RPMI7951 (cell line): ENCODE measurements at regions not wholly inside any gene's neighbourhood (a gene's known extent, or its start where the extent isn't known, plus 50 kb on each side); places are given as distances from the start of the nearest gene placed in this dataset.
"Not testable (repeated sequence)": the region's sequence is repeated elsewhere in the genome, so short reads cannot be mapped to it uniquely, and the experiment has no call there.

Experiments
- DNase-seq: peaks from one replicate; pipeline ENCODE4 v3.0.0-alpha.2; 2012; ENCODE audit warnings: low read depth

DNA sequence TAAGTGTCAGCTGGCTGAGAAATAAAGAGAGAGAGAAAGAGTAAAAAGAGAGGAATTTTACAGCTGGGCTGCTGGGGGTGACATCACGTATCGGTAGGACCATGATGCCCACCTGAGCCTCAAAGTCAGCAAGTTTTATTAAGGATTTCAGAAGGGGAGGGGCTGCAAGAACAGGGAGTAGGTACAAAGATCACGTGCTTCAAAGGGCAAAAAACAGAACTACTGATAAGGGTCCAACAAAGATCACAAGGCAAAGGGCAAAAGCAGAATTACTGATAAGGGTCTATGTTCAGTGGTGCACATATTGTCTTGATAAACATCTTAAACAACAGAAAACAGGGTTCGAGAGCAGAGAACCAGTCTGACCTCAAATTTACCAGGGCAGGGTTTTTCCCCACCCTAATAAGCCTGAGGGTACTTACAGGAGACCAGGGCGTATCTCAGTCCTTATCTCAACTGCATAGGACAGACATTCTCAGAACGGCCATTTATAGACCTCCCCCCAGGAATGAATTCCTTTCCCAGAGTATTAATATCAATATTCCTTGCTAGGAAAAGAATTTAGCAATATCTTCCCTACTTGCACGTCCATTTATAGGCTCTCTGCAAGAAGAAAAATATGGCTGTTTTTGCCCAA, 128.3 kb upstream of the PZP start:
- DNase-seq: not testable (repeated sequence)

DNA sequence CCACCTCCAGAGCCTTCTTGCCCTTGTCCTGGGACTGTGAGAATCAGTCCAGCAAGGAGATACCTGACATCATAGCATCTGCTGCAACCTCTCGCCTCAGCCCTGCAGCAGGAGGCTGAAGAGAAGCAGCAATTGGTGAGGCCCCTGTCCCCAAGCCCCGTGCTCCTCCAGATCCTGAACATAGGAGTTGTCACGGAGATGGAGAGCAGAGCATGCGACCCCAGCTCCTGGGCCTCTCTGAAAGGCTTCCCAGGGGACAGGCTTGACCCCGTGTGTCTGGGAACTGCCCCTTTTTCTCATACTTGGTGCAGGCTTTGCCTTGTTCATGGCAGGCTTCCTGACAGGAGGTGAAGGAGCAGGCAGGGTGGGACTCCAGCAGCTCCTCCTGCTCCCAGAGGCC, 127.7 kb upstream of the PZP start:
- DNase-seq: no peak

DNA sequence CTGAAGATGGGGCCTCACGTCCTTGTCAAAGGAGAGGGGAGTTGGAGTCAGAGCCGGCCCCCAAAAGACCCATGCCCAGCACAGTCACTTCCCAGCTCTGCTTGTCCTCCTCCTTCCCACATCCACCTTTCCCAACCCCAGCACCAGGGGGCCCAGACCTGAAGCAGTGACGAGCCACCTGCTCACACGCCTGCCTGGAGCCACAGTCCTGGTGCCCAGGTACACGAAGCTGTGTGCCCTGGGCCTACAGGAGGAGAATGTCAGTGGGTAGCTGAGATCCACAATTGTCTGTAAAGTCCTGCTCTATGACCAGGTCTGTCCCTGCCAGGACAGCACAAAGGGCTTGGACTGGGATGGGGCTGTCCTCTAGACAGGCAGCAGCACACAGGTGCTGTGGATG, 126.8 kb upstream of the PZP start:
- DNase-seq: no peak

DNA sequence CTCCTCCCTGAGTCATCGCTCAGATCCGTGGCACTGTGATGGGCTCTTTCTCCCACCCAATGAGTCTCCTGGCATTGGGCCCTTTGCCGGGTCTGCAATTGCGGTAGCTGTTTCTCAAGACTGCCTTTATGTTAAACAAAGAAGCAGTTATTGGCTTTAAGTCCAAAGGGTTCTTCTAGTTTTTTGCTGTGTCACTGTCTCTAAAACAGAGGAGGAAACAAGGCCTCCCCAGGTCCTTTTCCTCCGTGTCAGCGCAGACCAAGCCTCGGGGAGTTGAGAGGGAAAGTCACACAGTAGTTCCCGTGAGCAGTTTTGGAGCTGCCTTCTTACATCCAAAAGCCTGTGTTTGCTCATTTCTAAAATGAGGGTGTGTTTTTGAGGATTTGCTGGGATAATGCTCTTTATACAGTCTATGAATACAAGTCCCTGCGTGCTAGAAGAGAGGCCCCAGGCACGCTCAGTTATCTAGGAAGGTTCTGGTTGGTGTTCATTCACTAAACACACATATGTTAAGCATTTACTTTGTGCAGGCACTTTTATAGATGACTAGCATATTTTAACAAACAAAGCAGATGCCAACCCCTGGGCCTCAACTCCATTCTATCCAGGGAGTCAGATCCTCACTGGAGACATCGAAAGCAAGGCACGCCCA, 126.0 kb upstream of the PZP start:
- DNase-seq: peak; percentile 62

DNA sequence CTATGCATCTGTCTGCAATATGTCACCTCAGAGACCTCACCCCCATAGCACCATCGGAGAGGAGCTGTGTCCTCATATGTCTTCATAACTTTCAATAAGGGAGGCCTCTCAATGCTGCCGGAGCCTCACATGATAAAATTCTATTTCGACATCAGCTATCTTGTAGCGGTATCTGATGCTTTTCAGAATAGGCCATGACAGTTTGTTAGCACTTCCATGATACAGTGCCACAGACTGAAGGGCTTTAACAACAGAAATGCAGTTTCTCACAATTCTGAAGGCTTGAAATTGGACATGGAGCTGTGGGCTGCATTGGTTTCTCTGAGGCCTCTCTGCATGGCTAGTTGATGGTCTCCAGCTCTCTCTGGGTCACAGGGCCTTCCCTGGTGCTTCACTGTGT, 125.0 kb upstream of the PZP start:
- no peak for DNase-seq

DNA sequence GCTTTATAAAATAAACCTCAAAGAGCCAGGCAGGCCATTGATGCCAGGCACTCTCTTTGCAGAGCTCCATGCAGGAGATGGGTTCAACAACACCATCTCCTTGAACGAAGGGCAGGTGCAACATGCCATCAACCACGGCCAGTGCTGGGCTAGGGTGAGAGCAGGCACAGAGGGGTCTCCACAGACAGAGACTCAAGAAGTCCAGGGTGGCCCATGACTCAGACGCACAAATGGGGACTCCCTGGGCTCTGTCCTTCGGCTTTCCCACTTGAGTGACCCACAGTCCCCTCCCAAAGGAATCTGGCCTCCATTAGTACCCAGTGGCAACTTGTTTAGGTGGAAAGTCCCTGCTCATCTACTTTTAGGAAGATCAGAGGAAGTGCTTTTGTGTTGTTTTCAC, 124.4 kb upstream of the PZP start:
- DNase-seq: no peak

DNA sequence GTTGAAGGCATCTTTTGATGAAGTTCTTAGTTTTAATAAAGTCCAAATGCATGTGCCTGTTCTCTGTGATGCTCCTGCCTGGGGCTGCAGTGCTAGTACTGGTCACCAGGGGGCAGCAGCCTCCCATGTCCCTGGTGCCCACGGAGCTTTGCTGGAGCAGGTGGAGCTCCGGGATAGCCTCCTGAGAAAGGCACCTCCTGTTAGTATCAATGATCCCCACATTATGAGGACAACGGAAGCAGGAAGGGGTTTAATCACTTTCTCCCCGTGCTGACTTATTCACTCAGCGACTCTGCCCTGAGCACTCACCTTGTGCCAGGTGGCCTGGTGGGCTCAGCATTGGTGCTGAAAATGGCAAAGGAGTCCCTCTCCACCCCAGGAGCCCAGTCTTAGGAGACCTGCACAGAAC, 123.0 kb upstream of the PZP start:
- peak; percentile 41 for DNase-seq

DNA sequence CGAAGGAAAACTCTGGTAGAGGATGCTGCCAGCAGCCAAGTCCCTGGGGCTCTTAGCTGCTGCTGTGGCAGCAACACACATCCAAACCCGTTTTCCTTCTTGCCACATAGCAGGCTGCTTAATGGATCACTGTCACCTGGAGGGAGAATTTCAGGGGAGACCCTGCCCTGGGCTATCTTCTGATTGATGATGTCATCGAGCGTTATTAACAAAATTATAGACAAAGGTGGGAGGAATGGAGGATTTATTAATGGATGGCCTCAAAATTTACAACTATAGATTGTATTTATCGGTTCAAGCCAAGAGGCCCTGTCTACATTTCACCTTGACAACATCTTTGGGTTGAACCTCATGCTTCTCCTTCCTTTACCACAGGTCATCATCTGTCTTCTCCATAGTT, 120.8 kb upstream of the PZP start:
- DNase-seq: no peak

DNA sequence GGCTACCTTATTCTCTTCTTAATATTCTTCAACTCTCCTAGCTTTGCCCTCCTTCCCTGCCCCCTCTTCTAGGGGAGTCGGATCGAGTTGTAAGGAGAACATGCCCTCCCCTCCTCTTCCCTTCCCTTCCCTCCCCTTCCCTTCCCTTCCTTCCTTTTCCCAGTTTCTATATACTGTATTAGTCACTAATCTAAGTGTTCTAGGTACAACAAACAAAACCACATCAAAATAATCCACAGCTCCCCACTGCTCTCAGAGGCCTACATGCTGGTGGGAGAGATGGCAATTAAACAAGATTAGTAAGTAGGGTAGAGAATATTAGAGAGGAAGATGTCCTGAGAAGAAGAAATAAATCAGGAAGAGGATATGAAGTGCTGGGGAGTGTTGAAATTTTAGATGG, 119.9 kb upstream of the PZP start:
- DNase-seq: no peak

DNA sequence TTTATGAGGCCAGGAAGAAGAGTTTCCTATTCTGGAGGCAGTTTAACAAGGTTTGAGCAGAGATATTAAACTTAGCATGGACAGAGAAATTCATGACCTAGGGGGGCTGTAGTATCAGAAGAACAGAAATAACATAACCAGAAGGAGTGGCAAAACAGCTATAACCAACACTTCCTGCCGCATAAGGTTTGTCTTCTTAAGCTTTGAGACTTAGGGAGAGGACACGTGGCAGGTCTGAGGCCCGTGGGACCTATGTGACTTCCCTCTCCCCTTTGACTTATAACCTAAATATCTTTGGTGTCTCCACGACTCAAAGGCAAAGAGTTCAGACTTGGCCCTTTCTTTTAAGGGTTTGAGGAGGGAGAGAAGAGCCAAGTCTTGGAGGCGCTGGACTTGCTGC, 119.1 kb upstream of the PZP start:
- DNase-seq: no peak

DNA sequence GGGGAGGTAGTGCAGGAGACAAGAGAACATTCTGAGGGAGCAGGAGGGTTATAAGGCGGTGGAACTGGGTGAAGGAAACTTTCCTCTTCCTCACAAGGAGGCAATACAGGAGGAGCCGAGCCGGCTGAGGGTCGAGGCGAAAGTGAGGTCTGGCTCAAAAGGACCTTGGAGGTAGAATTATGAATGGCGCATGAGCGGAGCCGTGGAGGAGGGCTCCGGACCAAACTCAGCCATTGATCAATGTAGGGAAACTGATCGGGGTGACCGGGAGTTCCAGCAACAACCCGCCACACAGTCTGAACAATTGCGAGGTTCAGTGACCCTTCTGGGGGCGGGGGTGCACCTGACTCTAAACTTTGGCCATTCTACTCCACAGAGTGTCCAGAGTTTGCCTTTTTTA, 118.7 kb upstream of the PZP start:
- not testable (repeated sequence) for DNase-seq

DNA sequence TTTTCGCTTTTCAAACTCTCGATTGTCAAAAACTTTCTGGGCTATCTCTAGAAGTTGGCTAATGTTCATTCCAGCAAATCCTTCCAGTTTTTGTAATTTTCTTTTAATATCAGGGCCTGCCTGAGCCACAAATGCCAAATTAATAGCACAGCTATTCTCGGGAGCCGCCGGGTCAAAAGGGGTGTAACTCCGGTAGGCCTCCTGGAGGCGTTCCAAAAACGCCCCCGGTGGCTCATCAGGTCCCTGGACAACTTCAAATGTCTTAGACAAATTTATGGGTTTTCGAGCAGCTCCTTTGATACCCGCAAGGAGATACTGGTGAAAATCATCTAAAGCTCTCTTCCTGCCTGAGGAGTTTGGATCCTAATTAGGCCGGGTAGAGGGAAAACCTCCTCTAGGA, 117.9 kb upstream of the PZP start:
- no peak for DNase-seq

DNA sequence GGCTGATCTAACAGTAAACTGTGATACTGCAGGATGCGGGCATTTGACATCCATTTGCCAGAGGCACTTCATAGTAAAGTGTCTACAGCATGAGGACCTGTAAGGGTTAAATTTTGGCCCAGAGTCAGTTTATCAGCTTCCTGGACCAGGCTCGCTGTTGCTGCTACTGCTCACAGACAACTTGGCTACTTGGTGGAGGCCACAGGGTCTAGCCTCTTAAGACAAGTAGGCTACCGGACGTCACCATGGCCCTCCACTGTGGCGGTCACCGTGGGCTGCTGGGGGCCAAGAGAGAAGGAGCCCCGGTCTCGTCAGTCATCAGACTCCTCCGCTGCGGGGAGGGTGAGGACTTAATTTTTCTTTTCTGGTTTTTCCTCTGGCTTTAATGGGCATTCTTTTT, 117.3 kb upstream of the PZP start:
- DNase-seq: no peak

DNA sequence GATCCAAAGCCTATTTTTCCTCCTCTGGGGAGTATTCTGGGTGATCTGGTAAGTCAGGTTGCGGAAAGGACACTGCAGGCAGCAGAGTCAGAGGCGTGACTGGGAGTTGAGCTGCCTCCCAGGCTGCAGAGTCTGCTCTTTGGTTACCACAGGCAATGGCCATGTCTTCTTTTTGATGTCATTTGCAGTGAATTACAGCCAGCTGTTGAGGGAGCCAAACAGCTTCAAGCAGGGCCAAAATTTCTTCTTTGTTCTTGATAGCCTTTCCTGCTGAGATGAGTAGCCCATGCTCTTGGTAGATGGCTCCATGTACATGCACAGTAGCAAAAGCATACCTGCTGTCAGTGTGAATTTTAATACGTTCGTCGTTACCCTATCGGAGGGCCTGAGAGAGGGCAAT, 116.6 kb upstream of the PZP start:
- DNase-seq: no peak

DNA sequence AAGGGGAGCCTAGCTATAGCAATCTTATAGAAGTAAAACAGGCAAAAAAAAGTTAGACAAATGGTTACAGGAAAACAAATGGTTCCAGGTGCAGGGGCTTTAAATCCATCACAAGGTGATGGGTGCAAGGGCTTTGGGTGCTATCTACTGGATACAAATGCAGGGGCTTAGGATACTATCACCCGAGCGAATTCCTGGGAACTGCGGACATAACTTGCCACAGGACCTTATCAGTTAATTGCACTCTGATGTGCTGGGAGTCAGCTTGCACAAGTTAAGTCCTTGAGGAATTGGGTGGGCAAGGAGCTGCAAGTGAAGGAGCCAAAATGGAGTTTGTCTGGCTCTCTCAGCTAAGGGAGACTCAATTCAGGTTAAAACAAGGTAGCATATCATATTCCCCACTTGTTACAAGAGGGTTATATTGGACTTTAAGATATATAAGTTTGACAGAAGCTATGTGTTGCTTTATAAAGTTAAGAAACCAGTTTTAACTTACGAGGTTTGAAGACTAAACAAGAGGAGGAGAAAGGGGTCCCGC, 115.0 kb upstream of the PZP start:
- no peak for DNase-seq

DNA sequence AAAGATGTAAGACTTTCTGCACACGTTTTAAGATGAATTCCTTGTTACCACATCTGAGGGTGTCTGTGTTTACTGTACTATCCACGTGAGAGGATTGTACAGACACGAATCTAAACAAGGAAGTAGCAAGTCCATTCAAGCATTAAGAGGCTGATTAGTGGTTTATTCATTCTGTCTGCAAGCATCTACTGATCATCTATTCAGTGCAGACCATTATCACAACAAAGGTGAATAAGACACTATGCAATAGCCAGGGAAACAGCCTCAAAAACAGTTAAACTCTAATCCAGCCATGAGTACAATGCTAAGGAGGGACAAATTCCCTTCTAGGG, 111.6 kb upstream of the PZP start:
- no peak for DNase-seq

DNA sequence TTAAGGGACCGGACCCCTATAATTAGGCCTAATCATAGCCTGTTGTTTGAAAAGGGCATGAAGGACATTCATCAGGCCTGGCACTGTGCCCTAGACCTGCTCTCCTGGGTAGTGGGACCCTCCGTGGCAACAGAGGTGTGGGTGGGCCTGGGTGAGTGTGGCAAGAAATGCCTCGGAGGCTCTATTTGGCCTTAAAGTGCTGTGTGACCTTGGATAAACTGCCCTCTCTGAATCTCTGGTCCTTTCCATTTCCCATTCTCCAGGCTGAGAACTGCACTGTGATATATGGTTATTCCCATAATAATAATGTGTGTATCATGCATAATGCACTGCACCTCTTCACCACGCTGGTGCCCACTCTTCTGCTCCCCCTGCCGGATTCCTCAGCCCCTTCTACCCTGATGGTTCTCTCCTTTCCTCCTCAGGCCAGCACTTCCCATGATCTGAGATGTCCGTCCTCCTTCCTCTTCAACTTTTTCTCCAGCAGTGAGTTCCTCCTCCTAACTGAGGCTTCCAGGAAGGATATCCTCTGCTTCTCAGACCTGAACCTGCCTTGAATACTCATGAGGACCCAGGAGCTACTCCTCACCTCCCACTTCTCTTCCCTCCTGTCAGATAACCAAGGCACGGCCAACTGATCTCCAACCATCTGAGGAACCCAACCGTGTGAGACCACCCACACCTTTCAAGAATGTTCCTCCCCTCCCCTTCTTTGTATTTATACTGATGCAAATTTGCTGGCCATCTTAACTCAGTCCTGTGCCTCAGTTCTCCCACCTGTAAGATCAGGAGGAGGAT, 111.0 kb upstream of the PZP start:
- DNase-seq: no peak

DNA sequence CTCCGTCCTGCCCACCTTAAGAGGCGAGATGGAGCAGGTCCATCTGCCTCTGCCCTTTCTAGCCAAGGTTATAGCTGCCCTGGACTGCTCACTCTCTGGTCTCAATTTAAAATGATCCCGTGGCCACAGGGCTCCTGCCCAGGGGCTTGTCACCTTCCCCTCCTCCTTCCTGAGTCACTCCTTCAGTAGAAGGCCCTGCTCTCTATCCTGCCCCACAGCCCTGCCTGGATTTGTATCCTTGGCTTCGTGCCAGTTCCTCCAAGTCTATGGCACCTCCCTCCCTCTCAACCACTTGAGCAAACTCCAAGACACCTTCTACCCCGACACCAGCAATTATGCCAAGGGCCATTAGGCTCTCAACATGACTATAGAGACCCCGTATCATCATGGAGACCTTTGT, 105.3 kb upstream of the PZP start:
- not testable (repeated sequence) for DNase-seq

DNA sequence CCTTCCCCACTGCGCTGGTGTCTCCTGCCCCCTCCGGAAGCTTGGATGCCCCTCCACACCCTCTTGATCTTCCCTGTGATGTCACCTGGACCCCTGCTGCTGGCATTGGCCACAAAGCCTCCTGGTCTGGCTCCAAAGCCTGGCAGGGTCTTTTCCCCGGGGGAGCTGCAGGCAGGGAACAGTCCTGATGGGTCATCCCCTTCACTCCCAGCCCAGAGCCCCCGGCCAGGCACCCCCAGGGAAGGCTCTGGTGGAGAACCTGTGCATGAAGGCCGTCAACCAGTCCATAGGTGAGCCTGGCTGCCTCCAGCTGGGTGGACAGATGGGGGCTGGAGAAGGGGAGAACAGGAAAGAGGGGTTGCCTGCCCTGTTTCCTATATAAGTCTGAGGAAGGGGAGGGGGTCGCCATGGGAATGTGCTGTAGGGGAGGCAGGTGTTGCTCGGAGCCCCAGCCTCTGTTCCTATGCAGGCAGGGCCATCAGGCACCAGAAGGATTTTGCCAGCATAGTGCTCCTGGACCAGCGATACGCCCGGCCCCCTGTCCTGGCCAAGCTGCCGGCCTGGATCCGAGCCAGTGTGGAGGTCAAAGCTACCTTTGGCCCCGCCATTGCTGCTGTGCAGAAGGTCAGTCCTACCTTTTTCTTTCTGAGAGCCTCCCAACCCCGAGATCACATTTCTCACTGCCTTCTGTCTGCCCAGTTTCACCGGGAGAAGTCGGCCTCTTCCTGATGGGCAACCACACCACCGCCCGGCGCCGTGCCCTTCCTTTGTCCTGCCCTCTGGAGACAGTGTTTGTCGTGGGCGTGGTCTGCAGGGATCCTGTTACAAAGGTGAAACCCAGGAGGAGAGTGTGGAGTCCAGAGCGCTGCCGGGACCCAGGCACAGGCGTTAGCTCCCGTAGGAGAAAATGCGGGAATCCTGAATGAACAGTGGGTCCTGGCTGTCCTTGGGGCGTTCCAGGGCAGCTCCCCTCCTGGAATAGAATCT, 104.5 kb upstream of the PZP start:
- DNase-seq: not testable (repeated sequence)

DNA sequence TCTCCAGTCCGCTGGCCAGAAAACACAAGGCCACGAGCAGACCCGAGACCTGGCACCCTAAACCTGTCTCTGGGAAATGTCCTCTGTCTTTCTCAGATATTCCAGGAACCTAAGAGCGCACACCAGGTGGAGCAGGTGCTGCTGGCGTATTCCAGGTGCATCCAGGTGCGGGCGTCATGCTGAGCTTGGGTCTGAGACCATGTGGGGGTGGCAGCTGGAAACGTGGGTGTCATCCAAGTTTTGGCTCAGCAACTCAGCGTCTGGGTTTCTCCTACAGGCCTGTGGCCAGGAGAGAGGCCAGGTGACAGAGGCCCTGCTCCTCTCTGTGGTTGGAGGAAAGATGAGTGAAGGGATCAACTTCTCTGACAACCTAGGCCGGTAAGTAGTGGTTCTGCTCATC, 103.3 kb upstream of the PZP start:
- DNase-seq: not testable (repeated sequence)

DNA sequence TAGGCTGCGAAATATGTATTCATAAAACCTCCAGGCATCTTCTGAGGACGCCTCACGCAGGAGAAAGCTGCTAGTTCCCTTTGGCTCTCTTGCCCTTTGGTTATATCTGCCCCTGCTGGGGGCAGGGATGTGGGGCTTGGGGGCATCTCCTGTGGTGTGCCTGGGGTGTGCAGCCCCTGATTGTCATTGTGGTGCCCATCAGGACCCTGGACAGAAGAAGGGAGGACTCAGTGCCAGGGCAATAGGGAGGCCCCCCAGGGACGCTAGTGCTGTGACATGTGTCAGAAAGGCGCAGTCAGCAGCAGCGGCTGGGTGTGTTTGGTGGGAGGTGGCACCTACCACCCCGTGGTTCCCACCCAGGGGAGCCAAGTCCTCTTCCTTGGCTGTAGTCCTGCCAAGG, 102.5 kb upstream of the PZP start:
- not testable (repeated sequence) for DNase-seq

DNA sequence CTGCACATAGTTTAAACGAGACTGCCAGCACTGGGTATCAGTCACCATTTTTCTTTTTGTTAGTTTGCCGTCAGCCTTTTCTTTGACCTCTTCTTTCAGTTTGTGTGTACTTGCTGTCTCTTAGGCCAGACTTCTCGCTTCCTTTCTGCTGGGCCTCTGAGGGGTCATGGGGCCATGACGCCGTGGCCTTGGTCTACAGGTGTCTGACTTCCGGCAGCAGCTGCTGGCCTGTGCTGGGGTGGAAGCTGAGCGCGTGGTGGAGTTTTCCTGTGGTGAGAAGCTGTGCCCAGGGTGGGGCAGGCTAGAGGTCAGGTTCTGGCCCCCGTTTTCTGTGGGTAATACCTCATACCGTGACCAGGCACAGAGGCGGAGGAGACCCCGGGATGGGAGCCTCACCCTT, 101.6 kb upstream of the PZP start:
- not testable (repeated sequence) for DNase-seq
